ENCODE measurements at regions not wholly inside any gene's neighbourhood (a gene's known extent, or its start where the extent isn't known, plus 50 kb on each side); places are given as distances from the start of the nearest gene placed in this dataset.

DNA sequence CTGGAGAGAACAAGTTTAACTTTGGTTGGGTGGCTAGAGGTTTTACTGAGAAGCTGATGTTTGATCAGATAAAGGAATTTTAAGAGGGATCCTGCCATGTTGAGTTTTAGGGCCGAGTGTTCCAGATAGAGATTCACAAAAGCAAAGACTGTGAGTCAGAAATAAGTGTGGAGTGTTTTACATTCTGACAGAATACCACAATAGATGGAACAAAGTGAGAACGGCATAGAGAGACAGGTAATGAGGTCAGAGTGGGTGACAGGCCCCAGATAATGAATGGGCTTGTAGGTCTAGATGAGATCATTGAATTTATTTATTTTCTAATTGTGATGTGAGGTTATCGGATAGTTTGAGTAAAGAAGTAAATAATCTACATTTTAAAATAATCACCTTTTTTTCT, 502.6 kb downstream of the EPHA5 start:
- TF ChIP-seq, protein P1, sequence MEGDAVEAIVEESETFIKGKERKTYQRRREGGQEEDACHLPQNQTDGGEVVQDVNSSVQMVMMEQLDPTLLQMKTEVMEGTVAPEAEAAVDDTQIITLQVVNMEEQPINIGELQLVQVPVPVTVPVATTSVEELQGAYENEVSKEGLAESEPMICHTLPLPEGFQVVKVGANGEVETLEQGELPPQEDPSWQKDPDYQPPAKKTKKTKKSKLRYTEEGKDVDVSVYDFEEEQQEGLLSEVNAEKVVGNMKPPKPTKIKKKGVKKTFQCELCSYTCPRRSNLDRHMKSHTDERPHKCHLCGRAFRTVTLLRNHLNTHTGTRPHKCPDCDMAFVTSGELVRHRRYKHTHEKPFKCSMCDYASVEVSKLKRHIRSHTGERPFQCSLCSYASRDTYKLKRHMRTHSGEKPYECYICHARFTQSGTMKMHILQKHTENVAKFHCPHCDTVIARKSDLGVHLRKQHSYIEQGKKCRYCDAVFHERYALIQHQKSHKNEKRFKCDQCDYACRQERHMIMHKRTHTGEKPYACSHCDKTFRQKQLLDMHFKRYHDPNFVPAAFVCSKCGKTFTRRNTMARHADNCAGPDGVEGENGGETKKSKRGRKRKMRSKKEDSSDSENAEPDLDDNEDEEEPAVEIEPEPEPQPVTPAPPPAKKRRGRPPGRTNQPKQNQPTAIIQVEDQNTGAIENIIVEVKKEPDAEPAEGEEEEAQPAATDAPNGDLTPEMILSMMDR (IDR thresholded peaks at IDR 0.05): no peak
- TF ChIP-seq POLR2A (IDR thresholded peaks at IDR 0.05): no peak
- TF ChIP-seq EP300 (IDR thresholded peaks at IDR 0.05): no peak
